Stomach (tissue), 8 donors: ENCODE measurements at regions not wholly inside any gene's neighbourhood (a gene's known extent, or its start where the extent isn't known, plus 50 kb on each side); places are given as distances from the start of the nearest gene placed in this dataset.

ENCODE experiments used
- DNase-seq, 2 donors: peaks; one replicate each; pipeline versions ENCODE4 v3.0.0 to v3.0.0-alpha.2; 2013 to 2019
- H3K27ac ChIP-seq, 5 donors: fragments of 200-600 bp in 4 of 5; sonication (generic) in 4 of 5; one replicate each; pipeline ENCODE4 v1.5.1; 2013 to 2019; ENCODE audit warnings: mild to moderate bottlenecking in 1 of 5, moderate library complexity in 1 of 5
- H3K27me3 ChIP-seq, 3 donors: fragments of 200-600 bp; sonication (generic); one replicate each; pipeline ENCODE4 v1.5.1; 2017 to 2019; ENCODE audit warnings: mixed run types in 1 of 3
- H3K36me3 ChIP-seq, 4 donors: fragments of 200-600 bp; sonication (generic); 1 replicate in 3 of 4; 2 replicates in 1 of 4; pipeline ENCODE4 v1.5.1; 2016 to 2019
- H3K4me1 ChIP-seq, 4 donors: fragments of 200-600 bp; sonication (generic); one replicate each; pipeline ENCODE4 v1.5.1; 2016 to 2019
- H3K4me3 ChIP-seq, 4 donors: fragments of 200-600 bp; sonication (generic) in 3 of 4; one replicate each; pipeline ENCODE4 v1.5.1; 2016 to 2019; ENCODE audit warnings: mild to moderate bottlenecking in 1 of 4
- H3K9me3 ChIP-seq, 4 donors: fragments of 200-600 bp; sonication (generic); one replicate each; pipeline ENCODE4 v1.5.1; 2016 to 2019
- CTCF ChIP-seq, 7 experiments: fragments of 450-650 bp in 4 of 7; fragments of 200-600 bp in 3 of 7; sonication (generic) in 3 of 7; IDR thresholded peaks; one replicate each; pipeline ENCODE4 v1.5.1; 2016 to 2019; ENCODE audit warnings: antibody characterized with exemption in 7 of 7, control low read depth in 2 of 7, mild to moderate bottlenecking in 1 of 7
- EP300 ChIP-seq: sonication (generic); formaldehyde crosslinking; IDR thresholded peaks from one replicate; pipeline ENCODE4 v1.6.1; 2017; ENCODE audit warnings: antibody characterized with exemption
- POLR2A ChIP-seq, 4 donors: fragments of 450-650 bp; IDR thresholded peaks; one replicate each; pipeline ENCODE4 v1.6.1; 2016; ENCODE audit warnings: antibody characterized with exemption in 4 of 4, control low read depth in 2 of 4, mild to moderate bottlenecking in 1 of 4, moderate library complexity in 1 of 4
- POLR2AphosphoS5 ChIP-seq, 3 donors: sonication (generic); formaldehyde crosslinking; IDR thresholded peaks; one replicate each; pipeline ENCODE4 v1.6.1; 2016; ENCODE audit warnings: antibody characterized with exemption in 3 of 3
- WGBS, 5 donors: extraction: QIAGEN DNeasy Blood & Tissue Kit in 3 of 5; methylation state at CpG; one replicate each; pipeline versions ENCODE4 v1.1.5 to v1.1.7; 2013 to 2018; 5-methylcytosine and 5-hydroxymethylcytosine counted together
- intact Hi-C: fragments of 100-400 bp; cut with DNase I; formaldehyde crosslinking; loops from one replicate; pipeline ENCODE4 v1.15.1; 2023; ENCODE audit warnings: low total_unique reads
- donor health status: healthy with polysubstance abuse.
- donor health status: Bipolar disorder and iron deficiency.
- donor health status: healthy.

DNA sequence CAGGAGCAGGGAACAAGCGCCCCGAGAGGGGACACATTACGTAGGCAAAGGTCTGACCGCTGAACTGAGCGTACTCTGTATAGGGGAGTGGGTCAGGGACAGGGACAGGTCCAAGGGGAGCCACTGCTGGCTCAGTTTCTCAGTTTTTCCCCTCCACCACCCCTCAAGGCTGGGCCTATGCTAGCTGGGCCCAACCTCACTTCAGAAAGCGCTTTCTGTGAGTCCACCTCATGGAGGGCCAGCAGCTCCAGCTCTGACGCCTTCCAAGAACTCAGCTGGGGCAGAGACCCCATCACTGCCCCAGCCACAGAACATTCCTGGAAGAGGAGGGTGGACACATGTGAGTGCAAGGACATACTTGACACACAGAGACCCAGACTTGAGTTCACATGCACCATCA, 242.0 kb downstream of the FOXD2 start:
- no peak overlapping the region for H3K27ac ChIP-seq
- H3K4me1 ChIP-seq = no peaks in the 10 kb centered on the region
- peaks cover 0 to 16% (median 0%) of the 10 kb centered on the region in 3 donors for H3K27me3 ChIP-seq
- no peaks in the 10 kb centered on the region for H3K36me3 ChIP-seq
- no peaks in the 10 kb centered on the region for H3K9me3 ChIP-seq
- no peak overlapping the region for H3K4me3 ChIP-seq
- TF ChIP-seq EP300 = no peak
- TF ChIP-seq POLR2AphosphoS5 (IDR thresholded peaks at IDR 0.05) = no peak
- intact Hi-C loops = no loop called here
- WGBS, 5 donors = 89 to 98% (median 94%) methylated on average over 7 of the region's 7 CpGs
- peak in 1 of 2 donors; percentile 14 for DNase-seq

GRCh38 chr1:47680815-47681475, 243.1 kb downstream of the FOXD2 start:
- peaks cover 0 to 16% (median 0%) of the 10 kb centered on the region in 3 donors for H3K27me3 ChIP-seq
- no peaks in the 10 kb centered on the region for H3K36me3 ChIP-seq
- 74 to 91% (median 86%) methylated on average over 10 of the region's 10 CpGs for WGBS, 5 donors
- peak in 1 of 2 donors; percentile 8 for DNase-seq
- H3K9me3 ChIP-seq = no peaks in the 10 kb centered on the region
- H3K27ac ChIP-seq = no peak overlapping the region
- no peaks in the 10 kb centered on the region for H3K4me1 ChIP-seq
- TF ChIP-seq POLR2A (IDR thresholded peaks at IDR 0.05) (no peak), POLR2AphosphoS5 (IDR thresholded peaks at IDR 0.05) (no peak), CTCF (IDR thresholded peaks at IDR 0.05) (no peak), EP300 (no peak)
- H3K4me3 ChIP-seq = no peak overlapping the region
- intact Hi-C loops = no loop called here

GRCh38 chr1:47681735-47682134, 243.9 kb downstream of the FOXD2 start:
- WGBS, 5 donors = 81 to 97% (median 91%) methylated on average over 4 of the region's 4 CpGs
- TF ChIP-seq CTCF (IDR thresholded peaks at IDR 0.05) (no peak), POLR2A (IDR thresholded peaks at IDR 0.05) (no peak), POLR2AphosphoS5 (IDR thresholded peaks at IDR 0.05) (no peak), EP300 (no peak)
- intact Hi-C loops = no loop called here
- DNase-seq = peak in 1 of 2 donors; percentile 3
- H3K27ac ChIP-seq = no peak overlapping the region
- no peak overlapping the region for H3K4me3 ChIP-seq
- H3K9me3 ChIP-seq = no peaks in the 10 kb centered on the region
- no peaks in the 10 kb centered on the region for H3K36me3 ChIP-seq
- no peaks in the 10 kb centered on the region for H3K4me1 ChIP-seq
- peaks cover 0 to 16% (median 0%) of the 10 kb centered on the region in 3 donors for H3K27me3 ChIP-seq

DNA sequence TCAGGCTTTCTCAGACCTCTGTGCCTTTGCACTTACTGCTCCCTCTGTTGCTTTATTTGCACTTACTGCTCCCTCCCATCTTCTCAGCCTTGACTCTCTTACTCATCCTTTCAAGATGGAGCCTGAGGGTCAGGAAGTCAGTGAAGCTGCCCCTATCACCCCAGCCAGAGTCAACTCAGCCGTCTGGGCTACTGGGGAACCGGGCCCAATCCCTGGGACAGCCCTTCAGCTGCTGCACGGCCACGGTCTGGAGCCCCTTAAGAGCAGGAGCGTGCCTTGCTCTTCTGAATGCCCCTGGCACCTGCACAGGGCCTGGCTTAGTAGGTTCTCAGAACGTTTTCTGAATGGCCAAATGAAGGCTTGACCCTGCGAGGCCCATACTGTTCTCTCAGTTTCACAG, 244.4 kb downstream of the FOXD2 start:
- WGBS, 5 donors = 75 to 82% (median 79%) methylated on average over 7 of the region's 7 CpGs
- H3K36me3 ChIP-seq = no peaks in the 10 kb centered on the region
- H3K9me3 ChIP-seq = no peaks in the 10 kb centered on the region
- TF ChIP-seq POLR2AphosphoS5 (IDR thresholded peaks at IDR 0.05) (no peak), POLR2A (IDR thresholded peaks at IDR 0.05) (no peak), EP300 (no peak), CTCF (IDR thresholded peaks at IDR 0.05) (no peak)
- H3K4me3 ChIP-seq = no peak overlapping the region
- no peaks in the 10 kb centered on the region for H3K4me1 ChIP-seq
- H3K27me3 ChIP-seq = peaks cover 0 to 16% (median 0%) of the 10 kb centered on the region in 3 donors
- H3K27ac ChIP-seq = no peak overlapping the region
- intact Hi-C loops = no loop called here
- peak in 1 of 2 donors; percentile 22 for DNase-seq

DNA sequence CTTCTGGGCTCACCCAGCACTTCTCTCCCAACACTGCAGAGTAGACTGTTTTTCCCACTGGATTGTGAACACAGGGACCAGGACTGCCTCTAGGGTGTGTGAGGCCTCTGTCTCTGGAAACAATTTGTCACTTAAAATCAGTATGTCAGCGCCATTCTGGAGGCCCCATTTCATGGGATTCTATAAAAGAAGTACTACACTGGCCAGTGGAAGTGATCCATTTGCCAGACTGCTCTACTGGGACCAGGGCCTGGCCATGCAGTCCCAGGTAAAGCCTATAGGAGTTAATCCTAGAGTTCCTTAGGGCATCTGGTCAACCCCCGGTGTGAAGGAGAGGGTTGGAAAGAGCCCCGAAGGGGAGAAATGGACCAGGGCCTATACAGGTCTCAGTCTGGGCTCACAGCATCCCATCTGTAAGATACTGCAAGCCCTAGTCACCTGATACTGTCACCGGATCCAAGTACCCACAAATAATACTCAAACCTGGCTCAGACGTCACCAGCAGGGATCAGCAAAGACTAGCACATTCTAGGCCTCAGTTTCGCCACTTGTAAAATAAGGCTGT, 245.0 kb downstream of the FOXD2 start:
- H3K4me1 ChIP-seq = no peaks in the 10 kb centered on the region
- no peaks in the 10 kb centered on the region for H3K9me3 ChIP-seq
- H3K27ac ChIP-seq = no peak overlapping the region
- H3K27me3 ChIP-seq = peaks cover 0 to 23% (median 0%) of the 10 kb centered on the region in 3 donors
- intact Hi-C loops = no loop called here
- TF ChIP-seq POLR2AphosphoS5 (IDR thresholded peaks at IDR 0.05) (no peak), CTCF (IDR thresholded peaks at IDR 0.05) (no peak), EP300 (no peak), POLR2A (IDR thresholded peaks at IDR 0.05) (no peak)
- DNase-seq = peak in 1 of 2 donors; percentile 2
- H3K4me3 ChIP-seq = no peak overlapping the region
- no peaks in the 10 kb centered on the region for H3K36me3 ChIP-seq
- WGBS, 5 donors = 86 to 93% (median 91%) methylated on average over 5 to 6 of the region's 6 CpGs
